Renal cortex interstitium (tissue), 11 donors: ENCODE measurements at regions not wholly inside any gene's neighbourhood (a gene's known extent, or its start where the extent isn't known, plus 50 kb on each side); places are given as distances from the start of the nearest gene placed in this dataset.
A peak's percentile ranks its signal among the peaks of the same experiment; 100 is the strongest.

Experiments used
- DNase-seq, 11 donors: peaks; one replicate each; pipeline ENCODE4 v3.0.0-alpha.2; 2013; ENCODE audit warnings: low read depth in 9 of 11, low spot score in 4 of 11; ENCODE audit errors: extremely low read depth in 1 of 11

DNA sequence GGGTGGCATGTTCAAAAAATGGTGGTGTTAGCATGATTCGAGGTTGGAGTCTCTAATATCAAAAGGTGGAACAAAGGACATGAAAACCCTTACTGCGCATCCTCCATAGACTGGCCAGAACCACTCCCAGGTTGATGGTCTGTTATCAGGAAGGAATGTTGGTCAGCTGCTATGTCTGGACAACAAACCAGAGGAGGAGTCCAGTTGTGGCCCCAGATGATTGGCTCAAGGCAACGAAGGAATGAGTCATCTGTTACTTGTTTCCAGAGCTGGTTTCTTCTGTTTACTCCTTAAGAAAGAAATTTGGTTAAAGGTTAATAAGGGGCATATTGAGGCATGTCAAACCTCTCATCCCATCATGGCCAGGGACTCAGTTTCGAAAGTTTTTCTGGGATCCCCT lies 56.8 kb upstream of the GRIA4 start:
- no peak for DNase-seq

DNA sequence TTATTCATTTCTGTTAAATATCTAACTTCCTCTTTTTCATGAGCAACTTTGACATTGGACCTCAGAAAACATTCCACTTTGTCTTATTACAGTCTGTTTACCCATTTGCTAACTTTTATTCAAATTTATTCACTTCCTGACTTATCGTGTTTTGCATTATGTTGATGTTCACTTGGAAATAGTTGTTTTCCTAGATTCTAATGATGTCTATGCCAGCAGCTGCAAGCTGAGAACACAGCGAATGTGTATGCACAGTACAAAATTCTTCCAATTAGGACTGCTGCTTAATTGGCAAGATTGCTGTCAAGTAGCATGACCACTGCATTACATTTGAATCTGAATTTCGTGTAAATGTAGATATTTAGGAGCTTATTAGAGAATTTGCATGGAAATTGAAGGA lies 61.5 kb upstream of the GRIA4 start:
- DNase-seq: no peak

DNA sequence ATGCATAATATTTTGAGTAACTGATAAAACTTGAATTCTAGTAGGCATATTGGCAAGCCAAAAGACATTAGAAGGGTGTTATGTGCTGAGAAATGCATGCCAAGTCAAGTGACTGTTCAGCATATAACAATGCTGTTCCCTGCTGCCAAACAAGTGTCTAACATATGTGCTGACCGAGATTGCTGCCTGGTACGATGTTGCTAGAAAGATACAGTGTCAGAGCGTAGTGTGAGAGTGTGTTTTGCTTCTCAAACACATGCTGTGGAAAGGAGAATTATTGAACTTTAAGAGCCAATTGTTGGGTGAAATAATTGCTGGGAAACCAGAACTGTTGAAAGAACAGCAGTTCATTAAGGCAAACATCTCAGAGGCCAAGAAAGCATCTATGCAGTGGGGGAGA lies 71.3 kb upstream of the GRIA4 start:
- no peak for DNase-seq

DNA sequence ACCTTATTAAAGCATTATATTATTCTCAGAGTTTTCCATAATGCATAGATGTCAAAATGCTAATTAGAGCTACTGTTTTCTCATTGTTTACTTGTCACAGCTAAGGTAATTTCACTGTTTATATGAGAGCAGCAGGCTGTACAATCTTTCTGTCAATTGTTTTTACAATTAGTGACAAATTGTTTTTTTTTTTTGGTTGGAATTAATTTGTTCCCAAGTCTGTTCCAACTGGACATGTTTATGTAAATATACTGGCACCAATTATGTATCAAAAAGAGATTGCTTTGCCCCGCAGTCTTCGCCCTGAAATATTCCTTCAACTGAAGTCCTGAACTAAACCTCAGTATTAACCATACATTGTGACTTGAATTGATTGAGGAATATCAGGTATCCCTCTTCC lies 72.3 kb upstream of the GRIA4 start:
- no peak for DNase-seq

DNA sequence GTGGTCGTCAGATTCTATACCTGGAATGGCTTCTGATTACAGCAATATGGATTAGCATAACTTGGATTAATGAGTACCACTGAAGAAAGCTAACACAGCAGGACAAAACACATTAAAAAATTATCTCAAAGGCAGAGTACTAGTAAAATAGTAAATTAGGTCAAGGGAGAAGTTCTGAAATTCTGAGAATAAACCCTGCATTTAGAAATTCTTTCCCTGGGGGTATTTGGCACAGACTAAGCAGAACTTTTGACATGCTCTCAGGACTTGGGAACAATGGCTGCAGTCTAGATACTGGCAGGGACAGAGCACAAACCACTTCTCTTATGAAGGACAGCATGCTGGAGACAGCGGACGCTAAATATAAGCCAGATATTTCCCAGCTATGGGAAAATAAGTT lies 85.6 kb upstream of the GRIA4 start:
- DNase-seq: peak in 2 of 11 donors; percentile 3 to 32

DNA sequence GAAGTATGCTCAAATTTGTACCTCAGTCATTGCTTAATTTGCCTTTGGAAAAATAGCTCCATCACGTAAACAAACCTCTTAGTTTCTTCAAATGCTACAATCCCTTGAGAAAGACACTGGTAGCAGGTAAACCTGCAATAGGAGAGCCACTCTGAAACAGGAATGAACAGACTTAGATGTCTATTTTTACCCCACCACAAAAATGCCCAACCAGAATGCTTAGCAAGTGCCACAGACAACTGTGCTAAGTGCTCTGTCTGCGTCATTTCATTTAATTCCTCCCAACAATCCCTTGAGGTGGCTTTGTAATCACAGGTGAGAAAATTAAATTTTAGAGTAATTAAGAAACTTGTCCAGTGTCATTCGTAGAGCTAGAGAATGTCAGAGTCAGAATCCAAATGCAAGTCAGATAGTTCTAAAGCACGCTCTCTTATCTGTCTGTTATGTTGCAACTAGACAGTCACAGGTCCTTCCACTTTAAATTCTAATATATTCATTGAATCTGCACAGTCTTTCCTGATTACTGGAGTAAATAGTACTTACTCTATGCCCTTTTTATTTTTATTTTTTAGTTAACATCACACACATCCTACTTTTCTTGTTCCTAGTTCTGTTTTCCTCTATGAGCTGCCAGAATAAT lies 89.0 kb upstream of the GRIA4 start:
- no peak for DNase-seq

DNA sequence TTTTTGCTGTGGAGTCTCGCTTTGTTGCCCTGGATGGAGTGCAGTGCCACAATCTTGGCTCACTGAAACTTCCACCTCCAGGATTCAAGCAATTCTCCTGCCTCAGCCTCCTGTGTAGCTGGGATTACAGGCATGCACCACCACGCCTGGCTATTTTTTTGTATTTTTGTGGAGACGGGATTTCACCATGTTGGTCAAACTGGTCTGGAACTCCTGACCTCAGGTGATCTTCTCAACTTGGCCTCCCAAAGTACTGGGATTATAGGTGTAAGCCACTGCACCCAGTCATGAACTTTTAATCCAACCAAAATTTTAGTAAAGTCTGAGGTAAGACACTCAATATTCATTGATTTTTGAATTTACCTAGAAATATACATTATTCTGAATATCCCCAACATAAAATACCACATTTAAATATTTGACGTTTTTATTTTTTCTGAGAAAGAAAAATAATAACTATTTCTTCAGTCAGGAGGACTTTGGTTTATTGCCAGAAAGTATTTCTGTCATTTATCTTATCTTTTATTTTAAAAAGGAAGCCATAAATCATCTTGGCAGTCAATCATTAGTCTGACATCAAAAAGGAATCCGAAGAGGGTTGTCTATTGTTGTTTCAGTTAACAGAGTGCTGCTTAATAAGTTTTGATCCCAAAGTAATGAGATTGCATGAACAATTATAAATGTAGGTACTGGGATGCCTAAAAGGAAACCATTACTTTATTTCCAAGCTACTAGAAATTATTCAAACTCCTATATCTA lies 102.2 kb upstream of the GRIA4 start:
- no peak for DNase-seq

DNA sequence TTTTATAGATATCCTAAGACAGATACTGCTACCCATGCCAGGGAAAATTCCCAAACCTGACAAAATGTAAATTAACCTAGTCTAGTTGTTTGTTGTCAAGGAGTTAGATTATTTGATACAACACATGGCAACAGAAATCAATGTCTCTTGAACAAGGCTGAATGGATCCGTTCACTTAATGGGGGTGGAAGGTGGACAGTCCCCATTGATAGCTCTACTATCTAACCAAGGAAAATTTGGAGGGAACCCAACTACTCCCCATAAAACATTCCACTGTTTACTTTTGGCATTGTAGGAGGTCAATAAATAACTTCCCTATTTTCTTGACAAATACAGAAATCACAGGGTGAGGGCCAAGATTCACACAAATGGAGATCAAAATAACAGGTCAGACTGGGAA lies 117.9 kb upstream of the GRIA4 start:
- DNase-seq: no peak

DNA sequence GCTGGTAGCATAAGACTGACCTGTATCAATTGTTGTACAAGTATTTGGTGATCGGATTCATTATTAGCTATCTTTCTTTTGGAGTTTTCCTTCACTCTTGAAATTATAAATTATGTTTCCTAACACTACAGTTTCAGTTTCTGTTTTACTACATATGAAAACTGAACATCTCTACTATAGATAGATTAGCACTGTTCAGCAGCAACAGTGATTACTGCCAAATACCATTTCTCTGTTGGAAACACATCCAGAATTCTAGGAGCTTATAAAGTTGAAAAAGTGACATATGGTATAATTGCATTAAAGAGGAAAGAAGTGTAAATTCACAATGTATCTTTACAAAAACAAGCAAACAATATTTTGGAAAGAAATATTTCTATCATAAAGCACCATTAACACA lies 118.5 kb upstream of the GRIA4 start:
- DNase-seq: no peak

DNA sequence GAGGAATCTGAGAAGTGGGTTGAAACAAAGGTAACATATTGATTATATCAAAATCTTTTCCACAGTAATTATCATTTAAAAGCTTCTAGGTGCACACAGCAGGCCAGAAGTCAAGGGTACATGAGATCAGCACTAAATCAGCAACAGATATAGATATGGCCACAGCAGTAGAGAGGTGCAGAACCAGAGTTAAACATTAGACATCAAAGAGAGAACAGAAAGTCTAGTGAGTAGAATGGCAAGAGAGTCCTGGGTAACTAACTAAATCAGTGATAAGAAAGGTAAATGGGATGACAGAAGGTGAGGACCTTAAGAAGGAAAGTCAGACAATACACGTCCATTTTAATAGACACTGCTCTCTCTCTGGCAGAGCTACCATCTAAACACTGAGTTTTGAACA lies 119.5 kb upstream of the GRIA4 start:
- DNase-seq: no peak

DNA sequence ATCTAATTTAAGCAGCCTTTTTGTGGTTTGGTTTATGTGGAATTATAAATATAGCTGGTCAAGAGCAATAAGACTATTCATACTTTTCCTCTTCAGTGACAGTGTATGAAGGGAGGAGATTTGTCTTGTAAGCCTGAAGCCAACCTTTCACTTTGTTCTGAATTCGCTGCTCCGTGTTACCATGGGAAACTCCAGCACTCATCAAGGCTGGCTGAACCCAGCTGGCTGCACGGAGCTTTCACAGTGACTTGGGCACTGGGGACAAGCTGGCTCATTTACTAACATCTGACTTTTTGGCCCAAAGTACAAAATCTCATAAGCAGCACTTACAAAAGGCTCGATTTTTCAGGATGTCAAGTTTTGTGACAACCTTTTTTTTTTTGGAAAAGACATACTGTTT lies 120.4 kb upstream of the GRIA4 start:
- DNase-seq: peak in 8 of 11 donors; percentile 4 to 38 (median 17)

DNA sequence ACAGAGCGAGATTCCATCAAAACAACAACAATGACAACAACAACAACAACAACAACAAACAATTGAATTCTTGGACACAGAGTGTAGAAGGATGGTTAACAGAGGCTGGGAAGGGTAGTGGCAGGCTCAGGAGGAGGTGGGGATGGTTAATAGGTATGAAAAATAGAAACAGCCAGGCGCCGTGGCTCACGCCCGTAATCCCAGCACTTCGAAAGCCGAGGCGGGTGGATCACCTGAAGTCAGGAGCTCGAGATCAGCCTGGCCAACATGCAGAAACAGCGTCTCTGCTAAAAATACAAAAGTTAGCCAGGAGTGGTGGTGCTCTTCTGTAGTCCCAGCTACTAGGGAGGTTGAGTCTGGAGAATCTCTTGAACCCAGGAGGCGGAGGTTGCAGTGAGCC lies 122.9 kb upstream of the GRIA4 start:
- DNase-seq: no peak

DNA sequence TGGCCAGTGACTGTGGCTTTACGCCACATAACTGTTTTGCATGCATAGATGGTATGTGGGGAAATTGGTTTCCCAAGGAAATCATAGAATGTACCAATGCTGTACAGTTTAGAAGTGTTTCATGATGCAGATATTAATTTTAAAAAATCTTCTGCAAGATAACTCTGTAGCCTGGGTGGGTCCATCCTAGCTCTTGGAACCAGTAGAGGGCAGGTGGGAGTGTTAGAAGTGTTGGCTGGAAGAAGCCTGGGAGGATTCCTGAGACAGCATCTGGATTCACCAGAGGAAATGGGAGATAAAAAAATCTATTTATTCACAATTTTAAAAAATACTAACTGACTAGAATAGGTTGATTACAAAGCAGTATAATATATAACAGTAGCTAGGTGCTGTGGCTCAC lies 139.9 kb upstream of the GRIA4 start:
- no peak for DNase-seq

DNA sequence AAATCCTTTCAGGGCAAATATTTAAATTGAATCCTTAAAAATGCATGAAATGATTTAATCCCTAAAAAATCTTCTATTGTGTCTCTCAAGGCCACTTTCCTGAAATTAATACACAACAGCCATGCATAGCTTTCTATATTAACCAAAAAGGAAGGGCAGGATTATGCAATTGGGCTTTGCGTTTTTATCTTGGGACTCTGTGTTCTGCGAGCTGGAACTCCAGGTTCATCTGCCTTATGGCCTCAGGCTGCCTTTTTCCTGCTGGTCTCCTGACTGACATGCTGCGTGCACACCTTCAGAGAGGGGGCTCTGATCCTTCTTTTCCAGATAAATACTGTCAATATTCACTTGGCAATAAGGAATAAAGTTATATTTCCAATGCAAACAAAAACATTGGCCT lies 141.7 kb upstream of the GRIA4 start:
- no peak for DNase-seq

DNA sequence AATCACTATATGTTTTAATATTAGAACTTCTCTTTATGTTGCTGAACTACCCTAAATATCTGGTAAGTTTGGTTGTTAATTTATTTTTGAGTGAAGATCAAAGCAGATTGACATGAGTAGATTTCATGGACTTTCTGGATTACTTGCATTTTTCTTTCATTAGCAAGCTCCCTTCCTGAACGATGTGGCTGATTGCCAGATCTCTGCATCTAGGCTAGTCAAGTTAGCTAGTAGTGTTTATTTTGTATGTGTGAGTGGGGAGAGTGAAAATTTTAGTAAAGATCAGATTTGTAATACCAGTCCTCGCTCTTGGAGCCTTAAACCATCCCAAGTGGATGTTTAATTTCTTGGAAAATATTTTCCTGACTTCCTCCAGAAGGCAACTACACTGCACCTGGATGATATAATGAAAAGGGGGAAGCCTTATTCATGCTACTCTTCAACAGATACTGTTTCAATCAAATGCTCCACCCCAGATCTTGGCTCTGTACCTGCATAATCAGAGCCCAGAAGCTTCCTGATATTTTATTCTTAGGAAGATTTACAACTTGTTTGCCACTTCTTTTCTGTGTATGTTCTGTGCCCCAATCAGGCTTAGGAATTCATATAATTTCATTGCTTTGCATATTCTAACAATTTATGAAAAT lies 143.2 kb upstream of the GRIA4 start:
- peak in 8 of 11 donors; percentile 1 to 12 (median 6) for DNase-seq

DNA sequence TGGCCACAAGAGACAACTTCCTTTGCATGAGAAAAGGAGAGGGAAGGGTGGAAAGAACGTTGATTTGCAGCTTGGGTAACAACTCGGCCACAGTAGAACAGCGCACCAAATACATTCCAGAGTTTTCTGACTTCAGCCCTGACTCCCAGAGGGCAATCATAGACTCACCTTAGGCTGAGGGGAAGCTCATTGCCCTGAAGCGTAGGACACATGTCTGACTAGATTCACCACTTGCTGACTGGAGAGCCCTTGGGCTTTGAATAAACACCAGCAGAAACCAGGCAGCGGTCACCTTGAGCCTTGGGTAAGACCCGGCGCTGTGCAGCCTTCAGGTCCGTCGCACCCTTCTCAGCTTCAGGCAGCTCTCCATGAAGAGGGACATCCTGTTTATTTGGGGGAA lies 151.8 kb upstream of the GRIA4 start:
- DNase-seq: no peak

DNA sequence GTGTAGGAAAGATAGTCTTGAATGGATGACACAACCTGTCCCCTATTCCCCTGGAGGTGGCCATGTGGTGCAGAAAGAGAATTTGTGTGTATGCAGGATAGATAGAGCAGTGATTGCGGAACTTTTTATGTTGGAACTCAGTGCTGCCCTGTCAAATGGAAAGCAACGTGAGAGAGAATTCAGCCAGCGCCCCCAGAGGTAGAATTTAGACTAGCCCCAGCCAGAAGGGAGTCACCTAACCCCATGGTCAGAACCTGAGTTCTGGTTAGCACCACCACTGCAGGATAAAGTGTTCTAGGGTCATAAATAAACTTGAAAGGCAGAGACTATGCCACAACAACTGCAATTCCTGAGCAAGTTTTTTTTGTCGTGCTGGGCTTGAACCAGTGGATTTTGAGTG lies 152.9 kb upstream of the GRIA4 start:
- DNase-seq: no peak

DNA sequence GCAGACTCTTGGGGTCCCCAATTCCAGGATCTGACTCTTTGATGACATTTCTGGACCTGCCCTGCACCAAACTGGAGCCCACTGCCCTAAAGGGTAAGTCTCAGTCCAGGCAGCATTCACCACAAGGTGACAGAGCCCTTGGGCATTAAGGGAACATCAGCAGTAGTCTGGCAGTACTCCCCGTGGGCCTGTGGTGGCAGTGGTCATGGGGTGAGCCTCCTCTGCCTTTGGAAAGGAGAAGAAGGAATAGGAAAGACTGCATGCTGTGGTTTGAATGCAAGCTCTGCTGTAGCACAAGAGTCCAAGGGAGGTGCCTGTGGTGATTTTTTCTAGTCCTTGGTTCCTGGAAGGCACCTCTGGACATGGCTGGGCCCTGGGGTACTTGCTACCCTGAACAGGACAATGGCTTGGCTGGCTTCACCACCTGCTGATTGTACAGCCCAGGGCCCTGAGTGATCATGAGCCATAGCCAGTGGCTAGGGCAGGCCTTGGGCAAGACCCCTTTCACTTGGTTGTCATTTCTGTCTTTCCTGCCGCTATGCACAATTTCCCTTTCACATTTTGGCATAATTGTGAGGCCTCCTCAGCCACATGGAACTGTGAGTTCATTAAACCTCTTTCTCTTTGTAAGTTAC lies 160.7 kb upstream of the GRIA4 start:
- no peak for DNase-seq

DNA sequence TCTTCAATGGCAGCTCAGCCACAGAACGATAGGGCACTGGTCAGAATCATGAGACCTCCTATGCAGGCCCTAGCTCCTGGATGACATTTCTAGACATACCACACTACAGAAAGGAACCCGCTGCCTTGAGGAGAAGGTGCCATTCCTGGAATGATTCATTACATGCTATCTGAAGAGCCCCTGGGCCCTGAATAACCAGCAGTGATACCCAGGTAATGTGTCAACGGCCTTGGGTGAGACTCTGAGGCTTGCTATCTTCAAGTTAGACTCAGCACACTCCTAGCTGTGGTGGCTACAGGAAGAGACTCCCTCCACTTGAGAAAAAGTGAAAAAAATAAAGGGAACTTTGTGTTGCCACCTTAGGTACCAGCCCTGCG lies 161.2 kb upstream of the GRIA4 start:
- DNase-seq: no peak
